ENCODE measurements at regions not wholly inside any gene's neighbourhood (a gene's known extent, or its start where the extent isn't known, plus 50 kb on each side); places are given as distances from the start of the nearest gene placed in this dataset.

DNA sequence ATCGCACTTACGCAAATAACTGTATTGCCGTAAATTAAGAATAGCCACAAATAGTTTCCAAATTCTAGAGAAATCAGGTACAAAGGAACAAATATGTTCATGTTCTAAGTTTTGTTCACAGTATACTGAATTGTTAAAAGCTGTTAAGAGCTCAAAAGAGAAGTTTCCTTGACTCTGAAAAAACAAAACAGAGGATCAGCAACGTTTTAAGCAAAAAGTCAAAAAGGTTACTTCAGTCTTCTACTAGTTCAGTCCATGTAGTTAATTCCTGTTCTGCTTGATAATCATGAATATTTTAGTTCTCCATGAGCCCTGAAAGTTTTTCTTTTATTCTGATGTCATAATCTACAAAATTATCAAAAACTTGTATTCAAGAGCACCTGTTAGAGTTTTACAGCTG is 128.6 kb upstream of the MAST4 start:
- no peak for DNase-seq (ENCODE audit: low read depth in 4 of 4, low spot score in 1 of 4)

DNA sequence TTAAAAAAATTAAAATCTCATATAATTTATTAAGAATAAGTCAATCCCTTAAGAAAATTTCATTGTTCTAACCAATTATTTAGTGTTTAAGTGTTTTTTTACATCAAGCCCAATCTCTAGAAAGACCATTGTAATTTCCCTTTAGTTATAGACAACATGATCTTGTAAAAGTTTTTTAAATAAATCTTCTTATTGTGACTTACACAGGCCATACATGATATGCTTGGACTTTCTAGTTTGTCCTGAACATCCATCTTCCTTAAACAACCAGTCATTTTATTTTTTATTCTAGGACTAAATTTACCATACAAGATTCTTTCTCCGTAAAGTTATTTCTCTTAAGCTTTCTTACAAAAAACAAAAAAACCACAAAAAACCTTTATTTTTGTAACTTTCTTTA is 126.5 kb upstream of the MAST4 start:
- DNase-seq (ENCODE audit: low read depth in 4 of 4, low spot score in 1 of 4): no peak

DNA sequence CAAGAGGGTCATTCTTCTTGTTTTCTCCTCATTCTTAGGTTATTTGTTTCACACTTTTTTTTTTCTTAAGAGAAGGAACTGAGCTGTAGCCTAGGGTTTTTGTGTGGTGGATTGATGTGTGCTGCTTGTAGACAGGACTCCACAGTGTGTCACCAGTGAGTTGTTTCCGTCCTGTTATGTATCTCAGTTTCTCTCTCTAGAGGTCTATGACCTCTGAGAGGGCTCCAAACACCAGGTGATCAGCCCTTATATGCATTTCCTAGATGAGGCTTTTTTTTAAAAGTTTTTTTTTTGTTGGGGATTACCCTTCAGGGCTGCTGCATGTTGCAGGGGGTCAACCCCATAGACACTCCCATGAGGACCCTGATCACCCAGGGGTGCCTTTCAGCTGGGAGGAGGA is 124.2 kb upstream of the MAST4 start:
- DNase-seq (ENCODE audit: low read depth in 4 of 4, low spot score in 1 of 4): no peak

DNA sequence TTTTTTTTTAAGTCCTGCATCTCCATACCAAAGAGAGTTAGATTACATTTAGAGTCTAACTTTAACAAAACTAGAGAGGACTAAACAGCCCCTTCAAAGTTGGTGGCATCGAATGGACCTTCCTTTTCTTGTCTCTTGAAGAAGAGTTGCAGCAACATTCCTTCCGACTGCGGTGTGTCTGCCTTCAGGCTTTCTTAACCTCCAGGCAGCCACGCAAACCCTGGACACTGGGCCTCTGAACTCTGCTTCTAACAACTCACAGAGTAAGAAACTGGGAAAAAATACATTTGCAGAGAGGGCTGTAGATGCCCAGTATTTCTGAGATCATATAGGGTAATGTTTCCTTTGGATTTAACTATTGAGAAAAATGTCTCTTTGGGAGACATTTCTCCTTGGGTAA is 120.5 kb upstream of the MAST4 start:
- DNase-seq (ENCODE audit: low read depth in 4 of 4, low spot score in 1 of 4): no peak

DNA sequence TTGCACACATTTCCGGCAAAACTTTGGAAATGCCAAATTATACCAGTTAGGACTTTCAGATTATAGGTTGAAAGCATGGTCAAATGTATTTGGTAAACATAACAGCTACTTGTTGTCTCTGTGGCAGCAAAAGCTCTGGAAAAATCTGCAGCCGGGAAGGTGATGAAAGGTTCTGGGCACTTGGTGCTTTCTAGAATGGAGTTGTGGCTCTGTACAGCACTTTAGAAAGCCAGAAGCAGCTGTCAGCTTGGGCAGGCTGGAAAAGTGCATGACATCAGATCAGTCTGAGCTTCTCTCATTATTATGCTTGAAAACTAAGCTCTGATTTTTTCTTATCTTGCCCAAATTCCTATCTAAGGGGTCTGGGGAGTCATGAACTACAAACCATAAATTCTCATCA is 118.6 kb upstream of the MAST4 start:
- DNase-seq (ENCODE audit: low read depth in 4 of 4, low spot score in 1 of 4): no peak

- no peak for DNase-seq (ENCODE audit: low read depth in 4 of 4, low spot score in 1 of 4)
Observed at GRCh38 chr5:66494437-66494836, 101.8 kb upstream of the MAST4 start.

GRCh38 chr5:66498791-66499207 is 97.4 kb upstream of the MAST4 start:
- DNase-seq (ENCODE audit: low read depth in 4 of 4, low spot score in 1 of 4): no peak

DNA sequence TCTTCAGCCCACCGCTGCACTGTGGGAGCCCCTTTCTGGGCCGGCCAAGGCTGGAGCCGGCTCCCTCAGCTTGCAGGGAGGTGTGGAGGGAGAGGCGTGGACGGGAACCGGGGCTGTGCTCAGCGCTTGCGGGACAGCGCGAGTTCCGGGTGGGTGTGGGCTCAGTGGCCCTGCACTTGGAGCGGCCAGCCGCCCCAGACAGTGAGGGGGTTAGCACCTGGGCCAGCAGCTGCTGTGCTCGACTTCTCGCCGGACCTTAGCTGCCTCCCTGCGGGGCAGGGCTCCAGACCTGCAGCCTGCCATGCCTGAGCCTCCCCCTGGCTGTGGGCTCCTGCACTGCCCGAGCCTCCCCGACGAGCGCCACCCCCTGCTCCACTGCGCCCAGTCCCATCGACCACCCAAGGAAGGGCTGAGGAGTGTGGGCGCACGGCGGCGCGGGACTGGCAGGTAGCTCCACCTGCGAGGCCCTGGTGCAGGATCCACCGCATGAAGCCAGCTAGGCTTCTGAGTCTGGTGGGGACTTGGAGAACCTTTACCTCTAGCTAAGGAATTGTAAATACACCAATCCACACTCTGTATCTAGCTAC is 92.9 kb upstream of the MAST4 start:
- no peak for DNase-seq (ENCODE audit: low read depth in 4 of 4, low spot score in 1 of 4)

DNA sequence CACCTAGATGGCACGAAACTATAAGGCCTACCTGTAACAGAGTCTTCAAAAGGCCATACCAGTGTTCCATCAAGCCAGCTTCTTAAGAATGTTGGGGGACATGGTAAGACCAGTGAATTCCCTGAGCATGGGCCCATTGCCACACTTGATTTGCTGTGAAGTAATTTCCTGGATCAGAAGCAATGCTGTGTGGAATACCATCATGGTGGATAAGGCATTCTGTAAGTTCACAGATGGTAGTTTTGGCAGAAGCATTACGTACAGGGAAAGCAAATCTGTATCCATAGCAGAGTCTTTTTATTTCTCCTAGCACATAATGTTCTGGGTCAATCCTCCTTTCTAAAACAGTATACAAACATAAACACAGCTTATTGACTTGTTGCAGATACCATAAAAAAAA is 89.1 kb upstream of the MAST4 start:
- no peak for DNase-seq (ENCODE audit: low read depth in 4 of 4, low spot score in 1 of 4)

DNA sequence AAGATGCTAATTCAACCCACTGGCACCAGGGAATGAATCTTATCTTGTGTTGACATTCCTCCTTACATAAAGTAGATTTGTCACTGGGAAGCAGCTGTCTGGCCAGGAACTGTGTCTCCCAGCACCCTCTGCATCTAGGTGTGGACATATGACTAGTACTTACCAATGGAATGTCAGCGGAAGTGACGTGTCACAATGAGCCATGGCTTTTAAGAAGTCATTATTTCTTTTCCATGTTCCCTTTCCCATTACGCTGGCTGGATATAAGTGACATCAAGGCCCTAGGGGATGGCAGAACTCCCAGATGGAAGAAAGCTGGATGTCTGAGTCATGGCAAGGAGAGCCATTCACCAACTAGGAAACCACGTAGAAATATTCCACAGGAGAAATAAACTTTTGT is 84.7 kb upstream of the MAST4 start:
- DNase-seq (ENCODE audit: low read depth in 4 of 4, low spot score in 1 of 4): no peak

DNA sequence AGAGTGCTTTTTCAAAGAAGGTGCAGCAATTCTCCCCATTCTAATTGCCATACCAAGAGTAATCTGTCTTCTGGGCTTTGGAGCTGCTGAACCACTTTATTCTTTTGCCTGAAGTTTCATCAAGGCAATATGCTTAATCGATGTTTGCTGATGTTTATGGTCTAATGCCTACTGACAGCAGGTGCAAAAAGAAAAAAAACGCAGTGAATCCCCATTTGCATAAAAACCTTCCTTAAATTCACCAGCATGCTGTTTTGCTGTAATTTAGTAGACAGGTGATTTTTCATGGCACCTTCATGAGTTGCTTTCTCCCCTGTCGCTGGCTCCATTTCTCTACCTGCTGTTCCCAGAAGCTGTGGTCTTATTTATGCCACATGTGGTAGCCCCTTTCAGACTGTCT is 83.1 kb upstream of the MAST4 start:
- DNase-seq (ENCODE audit: low read depth in 4 of 4, low spot score in 1 of 4): no peak

DNA sequence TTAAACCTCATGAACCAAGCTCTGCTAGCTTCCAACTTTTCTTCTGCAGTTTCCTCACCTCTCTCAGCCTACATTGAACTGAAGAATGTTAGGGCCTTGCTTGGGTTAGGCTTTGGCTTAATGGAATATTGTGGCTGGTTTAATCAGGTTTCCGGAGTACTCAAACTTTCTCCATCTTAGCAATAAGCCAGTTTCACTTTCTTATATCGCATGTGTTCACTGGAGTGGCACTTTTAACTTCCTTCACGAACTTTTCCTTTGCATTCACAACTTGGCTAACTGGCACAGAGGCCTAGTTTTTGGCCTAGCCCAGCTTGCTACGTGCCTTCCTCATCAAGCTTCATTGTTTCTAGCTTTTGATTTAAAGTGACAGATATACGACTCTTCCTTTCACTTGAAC is 81.0 kb upstream of the MAST4 start:
- DNase-seq (ENCODE audit: low read depth in 4 of 4, low spot score in 1 of 4): no peak

DNA sequence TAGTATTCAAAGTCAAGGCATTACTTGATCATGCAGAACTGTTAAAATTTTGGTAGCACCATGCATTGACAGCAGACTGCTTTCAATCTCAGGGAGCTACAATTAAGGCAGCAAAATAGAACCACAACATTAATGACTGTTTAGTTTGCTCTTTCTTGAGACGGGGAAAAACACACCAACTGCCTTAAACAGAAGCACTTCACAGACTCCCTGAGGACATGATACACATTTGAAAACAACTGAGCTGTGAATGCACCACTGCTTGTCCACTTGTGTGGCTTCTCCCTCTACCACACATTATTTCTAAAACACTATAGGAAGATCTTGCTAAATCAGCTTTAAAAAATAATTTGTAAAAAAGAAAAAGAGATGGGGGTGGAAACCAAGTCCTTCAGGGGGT is 79.6 kb upstream of the MAST4 start:
- DNase-seq (ENCODE audit: low read depth in 4 of 4, low spot score in 1 of 4): no peak

- no peak for DNase-seq (ENCODE audit: low read depth in 4 of 4, low spot score in 1 of 4)
Observed at GRCh38 chr5:66517351-66517750, 78.8 kb upstream of the MAST4 start.

DNA sequence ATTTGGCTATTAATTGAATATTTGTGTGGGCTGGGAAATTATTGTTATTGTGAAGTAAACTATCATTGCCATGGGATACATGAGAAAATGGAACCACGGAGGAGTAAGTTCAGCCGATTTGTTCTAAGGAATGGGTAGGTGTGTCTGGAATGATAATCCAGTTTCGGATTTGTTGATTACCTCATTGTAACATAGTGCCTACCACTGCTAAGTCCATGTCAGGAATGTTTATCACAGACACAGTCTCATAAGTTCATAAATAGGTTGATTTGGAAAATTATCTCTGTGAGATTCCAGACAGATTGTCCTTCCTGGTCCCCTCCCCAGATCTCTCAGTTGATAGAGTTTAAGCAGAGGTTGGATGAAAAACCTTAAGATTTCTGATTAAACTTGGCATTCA is 78.1 kb upstream of the MAST4 start:
- no peak for DNase-seq (ENCODE audit: low read depth in 4 of 4, low spot score in 1 of 4)

- no peak for DNase-seq (ENCODE audit: low read depth in 4 of 4, low spot score in 1 of 4)
Observed at GRCh38 chr5:66518753-66519152, 77.4 kb upstream of the MAST4 start.

- no peak for DNase-seq (ENCODE audit: low read depth in 4 of 4, low spot score in 1 of 4)
Observed at GRCh38 chr5:66519626-66520025, 76.6 kb upstream of the MAST4 start.

- DNase-seq (ENCODE audit: low read depth in 4 of 4, low spot score in 1 of 4): no peak
Observed at GRCh38 chr5:66520854-66521253, 75.3 kb upstream of the MAST4 start.

- no peak for DNase-seq (ENCODE audit: low read depth in 4 of 4, low spot score in 1 of 4)
Observed at GRCh38 chr5:66527478-66528035, 68.6 kb upstream of the MAST4 start.

DNA sequence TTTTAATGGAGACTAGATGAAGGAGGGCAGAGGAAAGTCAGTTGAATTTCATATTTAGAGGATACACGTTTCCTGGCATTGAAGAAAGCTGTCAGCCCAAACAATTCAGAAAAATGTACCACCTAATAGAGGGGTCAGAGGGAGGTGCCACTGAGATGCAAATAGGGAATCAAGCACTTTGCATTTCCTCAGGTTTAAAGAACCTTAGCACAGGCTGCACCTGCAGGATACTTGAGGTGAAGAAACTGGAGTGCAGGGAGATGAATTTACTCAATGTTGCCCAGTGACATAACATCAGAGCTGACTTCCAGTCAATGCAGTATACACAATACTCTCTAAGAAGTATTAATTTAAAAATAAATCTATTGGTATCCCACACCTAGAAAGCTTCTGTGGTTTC is 67.0 kb upstream of the MAST4 start:
- no peak for DNase-seq (ENCODE audit: low read depth in 4 of 4, low spot score in 1 of 4)

- DNase-seq (ENCODE audit: low read depth in 4 of 4, low spot score in 1 of 4): no peak
Observed at GRCh38 chr5:66529704-66530103, 66.5 kb upstream of the MAST4 start.

DNA sequence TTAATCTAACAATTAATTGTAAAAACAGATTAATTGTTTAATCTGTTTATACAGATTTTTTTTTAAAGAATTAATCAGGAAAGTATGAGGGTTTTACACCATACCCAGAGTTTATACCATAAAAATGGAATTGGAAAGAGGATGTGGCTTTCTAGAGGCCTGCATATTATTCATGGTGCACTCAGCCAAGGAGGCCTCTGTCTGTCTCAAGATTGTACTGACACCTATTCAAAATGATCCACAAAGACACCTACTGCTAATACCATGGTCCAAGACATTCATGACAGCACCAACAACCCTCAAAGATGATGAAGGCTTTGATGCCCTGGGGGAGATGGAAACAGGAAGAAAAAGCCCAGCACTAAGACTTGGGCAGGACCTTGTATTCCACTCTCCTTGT is 58.1 kb upstream of the MAST4 start:
- DNase-seq (ENCODE audit: low read depth in 4 of 4, low spot score in 1 of 4): no peak

DNA sequence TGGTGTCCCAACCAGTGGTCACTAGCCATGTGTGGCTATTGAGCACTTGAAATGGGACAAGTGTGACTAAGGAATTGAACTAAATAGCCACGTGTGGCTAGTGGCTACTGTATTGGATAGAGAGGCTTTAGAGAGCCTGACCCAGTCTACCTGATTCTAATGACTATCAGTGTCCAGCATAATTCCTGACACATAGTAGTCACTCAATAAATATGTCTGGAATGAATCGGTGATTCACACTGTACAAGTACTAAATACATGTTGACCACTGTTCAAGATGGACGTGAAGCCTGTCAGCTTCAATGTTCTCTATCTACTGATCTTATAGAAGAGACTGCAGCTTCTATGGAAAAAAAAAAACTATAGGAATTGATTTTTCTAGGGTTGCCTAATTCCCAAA is 57.7 kb upstream of the MAST4 start:
- no peak for DNase-seq (ENCODE audit: low read depth in 4 of 4, low spot score in 1 of 4)

GRCh38 chr5:66540078-66540477 is 56.1 kb upstream of the MAST4 start:
- DNase-seq (ENCODE audit: low read depth in 4 of 4, low spot score in 1 of 4): no peak

Measured in stimulated activated CD4-positive, alpha-beta T cell treated with anti-CD3 and anti-CD28 coated beads, Interleukin-1b, Interleukin-23, amount 100 ng/mL, for 24 hours (primary cell).